ENCODE measurements at regions not wholly inside any gene's neighbourhood (a gene's known extent, or its start where the extent isn't known, plus 50 kb on each side); places are given as distances from the start of the nearest gene placed in this dataset.
"Not testable (repeated sequence)": the region's sequence is repeated elsewhere in the genome, so short reads cannot be mapped to it uniquely, and the experiment has no call there.

DNA sequence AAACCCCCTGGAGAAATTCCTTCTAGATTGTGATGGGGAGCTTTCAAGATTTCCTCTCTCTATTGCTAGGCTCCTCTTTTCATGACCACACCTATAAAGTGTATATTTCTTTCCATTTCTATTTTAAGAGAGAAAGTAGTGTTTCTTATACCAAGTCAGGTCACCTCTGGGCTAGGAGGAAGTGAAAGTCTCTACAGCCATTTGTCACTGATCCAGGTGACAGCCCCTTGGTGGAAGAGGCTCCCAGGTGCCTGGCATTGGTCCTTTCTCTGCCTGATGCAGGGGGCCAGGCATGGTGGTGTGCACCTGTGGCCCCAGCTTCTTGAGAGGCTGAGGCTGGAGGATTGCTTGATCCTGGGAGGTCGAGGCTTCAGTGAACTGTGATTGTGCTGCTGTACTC, 64.7 kb downstream of the DHCR7 start:
- DNase-seq = no peak

DNA sequence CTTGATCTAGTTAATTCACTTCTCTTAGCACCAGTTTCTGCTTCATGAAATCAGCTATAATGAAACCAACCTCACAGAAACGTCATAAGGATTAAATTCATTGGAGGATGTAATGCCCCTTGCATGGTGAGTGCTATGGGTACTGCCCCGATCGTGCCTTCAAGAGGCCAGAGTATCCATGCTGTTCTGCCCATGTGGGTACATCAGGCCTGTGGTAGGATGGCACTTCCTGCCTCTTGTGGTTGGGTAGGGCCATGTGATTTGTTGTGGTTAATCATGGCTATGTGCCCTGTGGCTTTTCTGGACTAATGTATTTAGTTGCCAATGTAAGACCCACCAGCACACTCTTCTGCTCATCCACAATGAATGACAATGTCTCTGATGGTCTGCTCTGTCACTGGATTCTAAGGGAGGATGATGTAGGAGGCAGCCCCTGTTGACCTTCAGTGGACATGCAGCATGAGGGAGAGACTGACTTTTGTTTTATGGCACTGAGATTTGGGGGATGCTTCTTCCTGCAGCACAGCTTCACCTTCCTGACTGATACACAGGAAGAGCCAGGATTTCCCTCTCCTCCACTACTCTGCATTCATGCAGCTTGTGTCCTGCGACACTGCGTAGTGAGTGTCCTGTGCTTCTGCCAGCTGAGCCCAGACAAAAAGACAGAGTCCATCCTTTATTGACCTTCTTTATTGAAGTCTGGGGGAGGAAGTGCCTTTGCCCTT, 66.2 kb downstream of the DHCR7 start:
- DNase-seq = no peak

DNA sequence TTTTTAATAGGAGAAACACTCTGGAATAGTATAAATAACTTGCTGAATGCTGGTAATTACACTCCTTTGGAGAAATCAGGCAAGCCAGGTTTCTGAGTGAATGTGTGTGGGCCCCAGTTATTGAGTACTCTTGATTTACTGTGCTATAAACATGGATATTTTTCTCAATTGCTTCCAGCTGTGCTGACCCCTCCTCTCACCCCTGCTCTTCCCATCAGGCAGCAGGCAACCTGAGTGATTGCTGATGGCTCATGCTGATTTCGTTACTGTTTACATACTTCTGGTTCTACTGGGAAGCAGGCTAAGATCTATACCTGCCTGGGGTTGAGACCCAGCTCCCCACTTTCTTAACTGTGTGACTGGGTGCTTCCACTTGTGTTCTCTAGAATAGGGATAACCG, 68.5 kb downstream of the DHCR7 start:
- DNase-seq = no peak

DNA sequence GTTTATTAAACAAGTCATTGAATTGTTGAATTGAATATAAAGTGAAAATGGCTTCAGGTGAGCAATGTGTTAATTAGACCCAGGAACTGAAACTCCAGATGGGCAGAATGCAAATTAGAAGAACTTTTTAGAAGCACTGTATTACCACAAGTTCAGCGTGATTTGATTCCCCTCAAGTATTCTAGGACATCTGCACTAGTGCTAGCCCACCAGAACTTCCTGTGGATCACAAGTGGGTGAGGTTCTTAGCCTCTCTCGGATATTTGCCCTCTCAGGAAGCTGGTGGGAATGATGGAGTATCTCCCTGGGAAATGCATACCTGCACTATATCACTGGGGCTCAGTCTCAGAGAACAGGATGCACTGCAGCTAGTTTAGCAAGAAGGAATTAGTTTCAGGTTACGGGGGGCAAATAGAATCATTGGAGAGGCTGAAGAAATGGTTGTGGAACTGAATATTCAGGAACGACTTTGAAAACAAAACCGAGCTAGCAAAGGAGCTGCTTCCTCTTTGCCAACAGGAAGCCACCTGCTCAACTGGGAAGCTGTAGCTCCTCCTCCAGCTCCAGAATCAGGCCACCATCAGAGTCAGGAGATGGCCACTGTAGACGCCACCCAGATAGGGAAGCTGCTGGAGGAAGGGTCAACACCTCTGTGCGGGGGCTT, 74.3 kb downstream of the DHCR7 start:
- DNase-seq = no peak

DNA sequence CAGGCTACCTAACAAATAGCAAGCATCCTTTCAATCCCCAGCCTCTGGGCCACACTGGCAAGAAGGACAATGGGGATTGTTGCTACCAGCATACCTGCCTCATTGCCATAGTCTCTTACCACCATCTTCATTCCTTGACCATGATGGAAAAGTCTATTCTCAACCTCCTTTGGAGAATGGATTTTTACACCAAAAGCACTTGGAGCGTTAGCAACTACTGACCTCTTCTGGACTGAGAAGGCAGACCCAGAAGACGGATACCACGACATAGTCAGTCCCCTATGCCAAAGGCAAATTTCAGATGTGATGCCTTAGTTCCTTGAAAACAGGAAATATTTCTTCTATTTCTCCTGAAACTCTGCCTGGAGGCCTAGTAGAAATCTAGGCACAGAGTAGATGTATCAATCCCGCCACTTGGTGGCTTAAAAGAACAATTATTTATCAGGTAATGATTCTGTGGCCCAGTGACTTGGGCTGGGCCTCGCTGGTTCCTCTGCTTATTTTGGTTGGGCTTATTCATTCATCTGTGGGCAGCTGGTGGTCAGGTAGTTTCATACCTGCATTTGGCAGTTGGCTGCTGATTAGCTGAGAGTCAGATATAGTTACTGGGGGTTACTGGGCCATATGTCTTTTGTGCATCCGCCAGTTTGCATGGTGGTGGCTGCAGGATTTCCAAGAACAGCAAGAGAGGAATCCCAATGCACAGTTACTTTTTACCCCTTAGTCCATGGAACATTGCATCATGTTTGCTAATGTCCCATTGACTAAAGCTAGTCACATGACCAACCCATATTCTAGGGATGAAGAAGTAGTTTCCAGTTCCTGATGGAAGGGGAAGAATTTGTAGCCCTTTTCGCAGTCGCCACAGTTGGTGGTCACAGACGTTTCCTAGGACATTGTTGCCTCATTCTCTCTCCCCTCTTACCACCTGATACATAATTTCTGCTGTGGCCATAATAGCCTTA, 75.2 kb downstream of the DHCR7 start:
- DNase-seq = peak; percentile 11

DNA sequence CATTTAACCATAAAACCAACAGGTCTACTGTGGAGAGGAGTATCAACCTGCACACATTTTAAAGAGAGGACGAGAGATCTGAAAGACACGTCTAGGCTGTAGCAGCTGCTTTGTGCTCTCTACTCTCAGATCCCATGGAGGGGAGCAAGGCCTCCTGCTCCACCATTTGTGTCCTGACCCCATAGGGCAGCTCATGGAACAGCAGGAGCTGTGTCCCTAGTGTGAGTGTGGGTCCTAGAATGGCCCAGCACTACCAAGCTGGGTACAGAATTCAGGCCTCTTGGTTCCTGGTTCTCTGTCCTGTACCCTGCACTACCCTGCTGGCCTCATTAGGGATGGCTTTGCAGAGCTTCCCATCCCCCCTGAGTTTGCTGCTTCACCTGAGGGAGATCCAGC, 76.5 kb downstream of the DHCR7 start:
- DNase-seq = no peak

DNA sequence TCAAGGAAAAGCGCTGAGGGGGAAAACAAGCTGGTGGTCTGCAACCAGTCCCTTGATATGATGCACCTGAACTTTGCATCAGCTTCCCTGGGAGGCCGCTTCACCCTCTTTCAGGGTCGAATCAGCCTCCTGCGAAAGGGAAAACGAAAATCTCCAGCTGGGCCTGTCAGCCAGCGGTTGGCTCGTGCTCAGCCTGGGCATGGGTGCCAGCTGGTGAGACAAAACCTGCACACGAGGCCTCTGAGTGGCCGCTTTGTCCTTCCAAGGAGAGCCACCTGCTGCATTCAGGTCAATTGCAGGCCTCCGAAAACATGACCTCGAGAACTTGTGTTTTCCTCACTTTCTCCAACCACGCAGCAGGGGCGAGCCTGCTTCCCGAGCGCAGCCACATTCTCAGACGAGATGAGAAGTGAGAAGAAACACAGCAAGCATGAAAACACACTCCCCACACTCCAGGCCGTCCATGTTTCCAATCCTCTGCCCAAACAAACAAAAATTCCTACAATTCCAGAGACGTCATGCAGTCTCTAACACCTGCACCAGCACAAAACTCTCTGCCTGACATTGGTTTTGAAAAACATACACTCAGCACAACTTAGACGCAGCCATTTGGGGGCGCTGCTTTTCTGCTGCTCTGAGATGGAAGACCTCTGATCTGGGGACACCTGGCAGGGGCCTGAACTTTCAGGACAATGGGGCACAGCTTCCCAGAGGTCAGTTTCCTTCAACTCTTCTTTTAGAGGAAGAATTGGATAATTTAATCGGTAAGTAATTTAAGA, 77.1 kb downstream of the DHCR7 start:
- DNase-seq = no peak

DNA sequence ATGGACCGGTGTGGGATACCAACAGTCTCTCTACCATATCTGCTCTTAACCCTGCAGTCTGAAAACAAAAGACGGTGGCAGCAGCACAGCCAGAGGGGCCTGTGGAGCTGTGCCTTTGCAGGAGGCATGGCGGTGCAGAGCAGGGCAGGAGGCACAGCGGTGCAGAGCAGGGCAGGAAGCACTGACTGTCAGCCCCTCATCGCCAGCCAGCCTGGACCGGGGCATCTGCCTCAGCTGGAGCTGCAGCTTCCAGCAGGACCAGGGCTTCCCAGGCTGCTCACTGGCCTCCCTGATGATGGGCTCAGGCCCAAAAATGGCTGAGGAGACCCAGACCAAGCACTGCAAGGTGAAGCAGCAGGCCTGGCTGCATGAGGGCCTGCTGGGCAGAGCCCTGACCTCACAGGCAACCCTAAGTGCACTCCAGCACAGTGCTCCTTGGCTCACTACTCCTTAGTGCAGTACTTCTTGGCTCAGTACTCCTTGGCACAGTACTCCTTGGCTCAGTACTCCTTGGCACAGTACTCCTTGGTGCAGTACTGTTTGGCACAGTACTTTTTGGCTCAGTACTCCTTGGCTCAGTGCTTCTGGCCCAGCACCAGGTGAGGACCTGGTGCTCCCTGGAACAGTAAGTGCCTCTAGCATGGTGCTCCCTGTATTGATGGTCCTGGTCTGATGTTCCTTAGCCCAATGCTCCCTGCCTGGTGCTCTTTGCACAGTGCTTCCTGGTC, 78.0 kb downstream of the DHCR7 start:
- no peak for DNase-seq

DNA sequence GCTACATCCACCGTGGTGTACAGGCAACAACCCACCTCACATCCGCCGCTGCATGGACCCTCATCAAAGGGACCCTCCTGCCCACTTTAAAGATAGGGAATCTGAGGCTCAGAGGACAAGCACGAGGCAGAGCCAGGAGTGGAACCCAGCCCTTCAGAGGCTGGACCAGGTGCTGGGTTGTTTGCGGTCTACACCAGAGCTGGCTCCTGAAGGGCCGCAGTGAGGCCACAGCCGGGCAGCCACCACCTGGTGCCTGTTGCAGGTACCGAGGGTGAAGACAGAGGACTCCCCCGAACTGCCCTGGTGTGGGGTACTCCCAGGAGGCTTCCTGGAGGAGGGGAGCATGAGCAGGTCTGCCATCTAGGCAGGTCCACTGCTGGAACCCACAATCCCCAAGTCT, 78.8 kb downstream of the DHCR7 start:
- no peak for DNase-seq

DNA sequence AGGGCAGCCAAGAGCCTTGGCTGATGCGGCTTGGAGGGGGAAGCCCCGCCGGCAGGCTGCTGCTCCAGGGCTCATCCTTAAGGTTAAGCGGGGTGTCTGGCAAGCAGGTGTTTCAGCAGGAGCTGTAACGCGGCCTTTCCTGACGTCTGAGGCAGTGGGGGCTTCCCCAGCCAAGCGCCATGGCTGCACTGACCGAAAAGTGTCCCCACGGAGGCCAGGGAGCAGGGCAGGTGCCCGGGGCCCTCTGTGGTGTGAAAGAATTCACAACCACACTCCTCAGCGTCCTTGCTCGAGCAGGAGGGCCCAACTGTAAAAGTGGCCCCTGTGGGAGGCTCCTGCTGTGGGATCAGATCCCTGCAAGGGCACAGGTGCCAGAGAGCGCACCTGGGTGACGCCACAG, 79.2 kb downstream of the DHCR7 start:
- DNase-seq = no peak

DNA sequence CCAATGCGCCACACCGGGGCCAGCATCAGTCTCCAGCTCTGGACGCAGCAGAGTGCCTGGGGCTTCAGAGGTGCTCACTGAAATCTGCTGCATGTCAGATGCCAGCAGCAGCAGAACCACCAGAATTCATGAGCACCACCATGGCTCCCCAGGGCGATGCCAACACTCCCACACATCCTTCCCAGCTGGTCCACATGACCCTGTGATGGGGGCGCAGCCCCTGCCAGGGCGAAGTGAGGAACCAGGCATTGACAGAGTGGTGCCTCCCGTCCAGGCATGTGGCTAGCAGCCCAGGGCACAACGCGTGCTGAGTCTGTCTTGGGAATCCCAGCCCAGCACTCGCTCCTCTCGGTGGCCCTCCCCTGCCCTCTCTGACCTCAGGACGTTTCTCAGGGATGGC, 80.4 kb downstream of the DHCR7 start:
- no peak for DNase-seq

DNA sequence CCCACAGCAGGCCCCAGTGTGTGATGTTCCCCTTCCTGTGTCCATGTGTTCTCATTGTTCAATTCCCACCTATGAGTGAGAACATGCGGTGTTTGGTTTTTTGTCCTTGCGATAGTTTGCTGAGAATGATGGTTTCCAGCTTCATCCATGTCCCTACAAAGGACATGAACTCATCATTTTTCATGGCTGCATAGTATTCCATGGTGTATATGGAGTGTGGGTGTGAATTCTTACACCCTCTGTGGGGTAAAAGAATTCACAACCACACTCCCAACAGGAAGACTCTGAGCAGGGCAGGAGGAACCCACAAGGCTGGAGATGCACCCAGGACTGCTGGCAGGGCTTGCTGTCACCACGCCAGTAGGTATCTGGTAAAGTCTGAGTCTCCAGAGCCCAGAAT, 80.9 kb downstream of the DHCR7 start:
- DNase-seq = not testable (repeated sequence)

DNA sequence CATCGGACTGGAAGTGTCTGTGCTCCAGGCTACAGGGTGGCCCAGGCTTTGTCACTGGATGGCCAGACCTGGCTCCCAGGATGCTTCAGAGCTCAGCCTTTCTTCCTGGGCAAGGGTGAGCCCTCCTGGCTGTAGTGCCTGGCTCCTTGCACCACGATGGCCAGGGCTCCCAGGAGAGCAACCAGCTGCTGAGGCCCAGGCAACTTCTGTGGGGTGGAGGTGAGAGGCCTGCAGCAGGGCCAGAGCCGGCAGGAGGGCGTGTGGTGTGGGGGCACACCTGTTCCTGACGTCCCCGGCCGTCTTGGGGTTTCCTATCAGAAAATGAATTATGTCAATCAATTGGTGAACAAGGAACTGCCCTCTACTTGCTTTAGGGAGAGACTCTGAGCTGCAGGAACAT, 82.1 kb downstream of the DHCR7 start:
- no peak for DNase-seq

DNA sequence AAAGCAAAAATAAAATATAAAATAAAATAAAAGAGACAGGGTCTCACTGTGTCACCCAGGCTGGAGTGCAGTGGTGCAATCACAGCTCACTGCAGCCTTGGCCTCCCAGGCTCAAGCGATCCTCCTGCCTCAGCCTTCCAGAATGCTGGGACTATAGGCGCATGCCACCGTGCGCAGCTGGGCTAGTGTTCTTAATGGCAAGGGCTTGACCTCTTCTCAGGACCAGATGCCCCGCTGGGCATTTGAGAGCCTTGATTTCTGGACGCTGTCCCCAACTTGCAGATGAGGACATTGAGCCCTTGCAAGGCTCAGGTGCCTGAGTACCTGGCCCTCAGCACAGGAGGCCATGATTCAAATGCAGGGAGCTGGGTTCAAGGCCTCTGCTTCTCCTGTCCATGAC, 82.6 kb downstream of the DHCR7 start:
- DNase-seq = no peak

DNA sequence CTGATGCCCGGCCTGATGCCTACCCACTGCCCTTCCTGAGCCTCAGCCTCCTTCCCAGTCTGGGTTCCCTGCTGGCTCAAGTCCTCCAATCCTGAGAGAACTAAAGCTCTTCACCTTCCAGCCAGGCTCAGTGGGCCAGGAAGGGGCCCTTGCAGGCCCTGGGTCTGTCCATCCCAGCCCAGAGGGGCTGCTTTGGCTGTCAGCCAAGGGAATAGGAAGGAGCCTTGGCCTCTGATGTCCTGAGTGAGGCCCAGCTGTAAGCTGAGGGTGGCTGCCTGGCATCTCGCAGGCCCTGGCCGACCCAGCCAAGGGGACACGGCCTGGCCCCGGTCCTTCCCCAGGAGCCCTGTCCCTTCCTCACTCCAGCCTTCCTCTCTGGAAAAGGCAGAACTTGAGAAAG, 83.4 kb downstream of the DHCR7 start:
- DNase-seq = no peak

DNA sequence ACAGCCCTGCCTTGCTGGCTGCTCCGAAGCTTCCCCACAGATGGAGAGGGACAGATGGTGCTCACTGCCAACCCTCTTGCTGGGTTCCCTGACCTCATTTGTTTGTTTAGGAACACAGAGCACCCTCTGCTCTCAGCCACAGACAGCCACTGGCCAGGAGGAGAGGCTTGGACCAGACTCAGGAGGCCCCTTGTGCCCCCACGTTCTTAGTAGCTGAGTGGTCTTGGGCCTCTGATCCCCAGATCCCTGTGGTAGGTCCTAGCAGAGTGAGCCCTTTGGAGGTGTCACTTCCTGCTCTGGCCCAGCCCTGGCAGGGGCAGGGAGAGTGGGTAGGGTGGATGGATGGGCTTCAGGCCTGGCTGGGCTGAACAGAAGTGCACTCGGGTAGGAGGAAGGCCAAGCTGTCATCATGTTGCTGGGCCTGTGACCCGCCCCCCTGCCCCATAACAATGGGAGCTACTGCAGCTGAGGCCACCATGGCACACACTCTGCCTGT, 84.0 kb downstream of the DHCR7 start:
- DNase-seq = no peak

DNA sequence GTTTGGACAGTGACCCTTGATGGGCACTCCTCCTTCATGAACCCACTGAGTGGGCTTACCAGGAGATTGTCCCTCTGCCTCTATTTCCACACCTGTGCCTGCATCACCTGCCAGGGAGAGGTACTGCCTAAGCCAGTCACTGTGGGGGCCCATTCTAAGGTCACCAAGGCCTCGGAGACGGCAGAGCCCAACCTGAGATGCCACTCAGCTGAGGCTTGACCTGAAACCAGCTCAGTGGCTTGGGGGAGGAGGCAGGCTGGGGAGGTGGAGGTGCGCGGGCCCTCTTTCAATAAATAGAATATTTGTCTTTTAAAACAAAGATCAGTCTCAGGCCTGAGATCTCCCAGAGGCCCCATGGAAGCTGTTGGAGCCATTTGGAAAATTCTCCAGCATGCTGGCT, 84.5 kb downstream of the DHCR7 start:
- no peak for DNase-seq

DNA sequence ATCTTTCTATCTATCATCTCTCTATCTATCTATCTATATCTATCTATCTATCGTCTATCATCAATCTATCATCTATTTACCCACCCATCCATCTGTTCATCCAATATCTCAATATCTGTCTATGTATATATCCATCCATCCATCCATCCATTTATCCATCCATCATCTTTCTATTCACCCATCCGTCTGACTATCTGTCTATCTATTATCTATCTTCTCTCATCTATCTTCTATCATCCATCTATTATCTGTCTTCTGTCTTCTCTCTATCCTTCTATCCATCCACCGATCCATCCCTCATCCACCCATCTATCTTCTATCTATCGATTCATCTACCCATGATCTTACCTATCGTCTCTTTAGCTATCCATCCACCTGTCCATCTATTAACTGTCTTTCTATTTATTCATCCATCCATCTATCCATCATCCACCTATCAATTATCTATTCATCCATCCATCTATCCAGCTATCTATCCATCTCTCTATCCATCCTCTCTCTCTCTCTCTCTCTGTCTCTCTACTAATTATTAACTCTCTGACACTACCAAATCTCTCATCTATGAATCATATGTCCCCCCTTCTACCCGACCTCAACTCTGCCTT, 89.1 kb downstream of the DHCR7 start:
- DNase-seq = no peak

DNA sequence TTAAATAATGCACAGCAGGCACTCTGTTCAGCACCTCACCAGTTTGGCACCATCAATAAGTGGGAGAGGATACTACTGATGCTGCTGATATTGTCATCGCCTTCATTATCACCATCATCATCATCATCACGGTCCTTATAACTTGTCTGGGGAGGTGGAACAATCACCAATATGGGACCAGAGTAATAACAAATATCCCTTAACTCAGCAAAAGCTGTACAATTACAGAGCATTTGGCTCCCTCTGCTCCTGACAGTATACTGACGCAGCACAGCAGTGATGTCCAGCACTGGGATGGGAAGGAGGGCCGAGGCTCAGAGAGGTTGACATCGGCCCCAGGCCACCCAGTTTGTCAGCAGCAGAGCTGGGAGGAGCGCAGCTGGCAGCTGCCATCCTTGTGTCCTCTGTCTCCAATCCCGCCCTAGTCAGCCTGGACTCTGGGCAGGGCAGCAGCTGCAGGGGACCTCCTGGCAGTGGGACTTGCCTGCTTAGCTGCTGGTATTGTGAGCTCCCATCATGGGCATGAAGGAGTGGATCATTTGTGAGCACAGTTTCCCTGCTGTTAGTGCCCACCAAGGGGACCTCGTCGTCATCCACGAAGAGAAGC, 90.0 kb downstream of the DHCR7 start:
- DNase-seq = no peak

DNA sequence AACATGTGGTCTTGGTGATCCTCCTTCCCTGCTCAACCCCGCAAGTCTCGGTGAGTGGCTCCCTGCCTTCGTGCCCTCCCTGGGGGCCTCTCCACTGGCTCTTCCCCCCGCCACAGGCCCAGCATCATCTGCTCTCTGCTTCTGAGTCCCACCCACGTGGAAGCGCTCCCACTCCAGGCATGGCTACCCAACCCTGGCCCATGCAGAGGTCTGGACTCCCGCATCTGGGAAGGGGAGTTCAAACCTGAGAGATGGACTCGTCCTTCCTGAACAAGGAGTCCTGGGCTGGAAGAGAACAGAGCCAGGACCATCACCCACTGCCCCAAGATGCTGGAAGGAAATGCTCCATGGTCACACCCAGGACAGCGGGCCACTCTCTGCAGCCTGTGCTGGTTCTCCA, 90.8 kb downstream of the DHCR7 start:
- DNase-seq = no peak

DNA sequence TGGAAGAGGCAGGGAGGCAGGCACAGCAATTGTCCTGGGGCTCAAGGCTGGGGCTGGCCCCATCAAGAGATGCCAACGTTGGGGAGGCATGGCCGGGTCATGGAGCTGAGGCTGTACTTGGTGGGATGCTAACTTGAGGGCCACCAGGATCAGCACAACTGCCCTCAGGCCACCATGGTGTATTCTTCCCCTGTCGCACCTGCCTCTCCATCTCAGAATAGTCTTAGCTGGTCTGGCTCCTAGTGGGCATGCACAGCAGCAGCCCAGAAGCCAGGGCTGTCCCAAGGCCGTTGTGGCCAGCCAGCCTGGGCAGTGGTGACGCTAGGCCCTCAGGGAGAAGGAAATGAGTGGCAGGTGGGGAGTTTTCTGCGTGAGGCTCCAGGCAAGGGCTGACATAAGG, 91.3 kb downstream of the DHCR7 start:
- DNase-seq = no peak
